A673 (cell line): ENCODE measurements at regions not wholly inside any gene's neighbourhood (a gene's known extent, or its start where the extent isn't known, plus 50 kb on each side); places are given as distances from the start of the nearest gene placed in this dataset.

Experiments used
- CTCF ChIP-seq: fragments of 300-800, 200-600 bp; sonication (generic); conservative IDR thresholded peaks from 2 replicates; pipeline ENCODE4 v1.5.1; 2017; ENCODE audit warnings: low read depth, mild to moderate bottlenecking, antibody characterized with exemption, low read length, moderate library complexity, mixed read lengths
- EZH2 ChIP-seq: fragments of 200-600 bp; sonication (generic); IDR thresholded peaks from 2 replicates; pipeline ENCODE4 v1.6.1; 2017; ENCODE audit warnings: borderline replicate concordance, low read depth, mild to moderate bottlenecking, mixed read lengths, antibody characterized with exemption, low read length; ENCODE audit not compliant: poor library complexity, severe bottlenecking

DNA sequence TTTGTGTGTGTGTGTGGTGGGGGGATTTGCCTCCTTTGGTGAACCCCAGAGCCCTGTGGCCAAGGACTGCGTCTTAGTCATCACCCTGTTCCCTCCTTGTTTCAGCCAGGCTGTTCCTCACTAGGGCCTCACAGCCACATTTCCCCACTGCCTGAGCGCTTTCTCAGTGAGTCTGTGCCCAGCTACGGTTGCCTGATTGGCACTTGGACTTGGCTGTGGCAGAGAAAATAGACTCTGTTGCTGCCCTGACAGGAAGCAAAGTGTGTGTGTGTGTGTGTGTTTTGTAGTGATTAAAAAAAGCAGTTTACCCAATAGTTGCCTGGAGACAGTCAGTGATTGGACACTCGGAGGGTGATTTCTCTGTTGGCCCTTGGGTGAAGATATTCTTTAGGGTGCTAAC, 113.0 kb downstream of the UCHL1 start:
- TF ChIP-seq CTCF (no peak), EZH2 (no peak)
